ENCODE measurements at regions not wholly inside any gene's neighbourhood (a gene's known extent, or its start where the extent isn't known, plus 50 kb on each side); places are given as distances from the start of the nearest gene placed in this dataset.

DNA sequence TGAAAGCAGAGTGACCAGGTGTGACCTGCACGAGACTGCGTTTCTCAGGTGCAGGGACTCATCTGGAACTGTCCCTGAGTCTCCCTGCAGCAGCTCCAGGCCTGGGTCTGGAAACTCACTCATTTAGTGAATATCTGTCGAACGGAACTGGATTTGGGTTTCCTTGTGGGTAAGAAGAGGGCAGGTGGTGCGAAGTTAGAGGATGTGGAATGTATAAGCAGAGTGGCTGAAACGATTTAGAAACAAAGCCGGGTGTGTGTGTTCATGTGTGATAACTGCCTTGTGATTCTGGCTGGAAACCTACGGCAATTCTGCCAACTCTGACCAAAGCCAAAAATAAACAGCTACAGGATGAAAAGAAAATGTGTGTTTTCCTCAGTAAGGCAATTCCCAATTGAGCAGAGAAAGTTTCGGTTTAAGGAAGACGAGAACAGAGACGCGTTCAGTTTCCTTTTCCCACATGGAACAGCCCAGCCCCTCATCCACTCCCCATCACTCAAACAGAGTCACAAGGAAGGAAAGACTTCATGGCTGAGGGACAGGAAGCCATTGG, 130.3 kb downstream of the NSG2 start:
- TF ChIP-seq, protein P1, sequence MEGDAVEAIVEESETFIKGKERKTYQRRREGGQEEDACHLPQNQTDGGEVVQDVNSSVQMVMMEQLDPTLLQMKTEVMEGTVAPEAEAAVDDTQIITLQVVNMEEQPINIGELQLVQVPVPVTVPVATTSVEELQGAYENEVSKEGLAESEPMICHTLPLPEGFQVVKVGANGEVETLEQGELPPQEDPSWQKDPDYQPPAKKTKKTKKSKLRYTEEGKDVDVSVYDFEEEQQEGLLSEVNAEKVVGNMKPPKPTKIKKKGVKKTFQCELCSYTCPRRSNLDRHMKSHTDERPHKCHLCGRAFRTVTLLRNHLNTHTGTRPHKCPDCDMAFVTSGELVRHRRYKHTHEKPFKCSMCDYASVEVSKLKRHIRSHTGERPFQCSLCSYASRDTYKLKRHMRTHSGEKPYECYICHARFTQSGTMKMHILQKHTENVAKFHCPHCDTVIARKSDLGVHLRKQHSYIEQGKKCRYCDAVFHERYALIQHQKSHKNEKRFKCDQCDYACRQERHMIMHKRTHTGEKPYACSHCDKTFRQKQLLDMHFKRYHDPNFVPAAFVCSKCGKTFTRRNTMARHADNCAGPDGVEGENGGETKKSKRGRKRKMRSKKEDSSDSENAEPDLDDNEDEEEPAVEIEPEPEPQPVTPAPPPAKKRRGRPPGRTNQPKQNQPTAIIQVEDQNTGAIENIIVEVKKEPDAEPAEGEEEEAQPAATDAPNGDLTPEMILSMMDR (conservative IDR thresholded peaks at IDR 0.05; ENCODE audit: low read length) = no peak
- TF ChIP-seq EZH2phosphoT487 (IDR thresholded peaks at IDR 0.05; ENCODE audit: borderline replicate concordance, low read depth, low read length) = no peak

Data from OCI-LY7 (cell line).